ENCODE measurements at regions not wholly inside any gene's neighbourhood (a gene's known extent, or its start where the extent isn't known, plus 50 kb on each side); places are given as distances from the start of the nearest gene placed in this dataset.

- H3K9me3 ChIP-seq (replicated peaks) = no peaks in the 10 kb centered on the region
- DNase-seq = no peak
- H3K4me1 ChIP-seq = no peaks in the 10 kb centered on the region
- intact Hi-C loops (cut with micrococcal nuclease) = no loop called here
- no peaks in the 10 kb centered on the region for H3K36me3 ChIP-seq
- TF ChIP-seq, protein P1, sequence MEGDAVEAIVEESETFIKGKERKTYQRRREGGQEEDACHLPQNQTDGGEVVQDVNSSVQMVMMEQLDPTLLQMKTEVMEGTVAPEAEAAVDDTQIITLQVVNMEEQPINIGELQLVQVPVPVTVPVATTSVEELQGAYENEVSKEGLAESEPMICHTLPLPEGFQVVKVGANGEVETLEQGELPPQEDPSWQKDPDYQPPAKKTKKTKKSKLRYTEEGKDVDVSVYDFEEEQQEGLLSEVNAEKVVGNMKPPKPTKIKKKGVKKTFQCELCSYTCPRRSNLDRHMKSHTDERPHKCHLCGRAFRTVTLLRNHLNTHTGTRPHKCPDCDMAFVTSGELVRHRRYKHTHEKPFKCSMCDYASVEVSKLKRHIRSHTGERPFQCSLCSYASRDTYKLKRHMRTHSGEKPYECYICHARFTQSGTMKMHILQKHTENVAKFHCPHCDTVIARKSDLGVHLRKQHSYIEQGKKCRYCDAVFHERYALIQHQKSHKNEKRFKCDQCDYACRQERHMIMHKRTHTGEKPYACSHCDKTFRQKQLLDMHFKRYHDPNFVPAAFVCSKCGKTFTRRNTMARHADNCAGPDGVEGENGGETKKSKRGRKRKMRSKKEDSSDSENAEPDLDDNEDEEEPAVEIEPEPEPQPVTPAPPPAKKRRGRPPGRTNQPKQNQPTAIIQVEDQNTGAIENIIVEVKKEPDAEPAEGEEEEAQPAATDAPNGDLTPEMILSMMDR (IDR thresholded peaks at IDR 0.05; ENCODE audit: borderline replicate concordance) = no peak
- peaks cover 29% of the 10 kb centered on the region for H3K27me3 ChIP-seq (ENCODE audit: low read depth)
- no peak overlapping the region for H3K4me3 ChIP-seq
- no peak overlapping the region for H3K27ac ChIP-seq (replicated peaks)
Observed at GRCh38 chr15:26134812-26135211, 271.7 kb upstream of the ATP10A start.

GRCh38 chr15:26134152-26134551 lies 271.0 kb upstream of the ATP10A start:
- peaks cover 36% of the 10 kb centered on the region for H3K27me3 ChIP-seq (ENCODE audit: low read depth)
- H3K4me3 ChIP-seq = no peak overlapping the region
- no peaks in the 10 kb centered on the region for H3K9me3 ChIP-seq (replicated peaks)
- no peaks in the 10 kb centered on the region for H3K4me1 ChIP-seq
- no peak overlapping the region for H3K27ac ChIP-seq (replicated peaks)
- intact Hi-C loops (cut with micrococcal nuclease) = no loop called here
- TF ChIP-seq, protein P1 (IDR thresholded peaks at IDR 0.05; ENCODE audit: borderline replicate concordance) = no peak
- no peaks in the 10 kb centered on the region for H3K36me3 ChIP-seq
- no peak for DNase-seq

- no peak for DNase-seq
- Histone ChIP-seq H3K4me3 (no peak overlapping the region), H3K4me1 (no peaks in the 10 kb centered on the region), H3K36me3 (no peaks in the 10 kb centered on the region), H3K9me3 (replicated peaks) (no peaks in the 10 kb centered on the region), H3K27me3 (ENCODE audit: low read depth) (peaks cover 47% of the 10 kb centered on the region), H3K27ac (replicated peaks) (no peak overlapping the region)
- TF ChIP-seq, protein P1 (IDR thresholded peaks at IDR 0.05; ENCODE audit: borderline replicate concordance) = no peak
- intact Hi-C loops (cut with micrococcal nuclease) = no loop called here
Observed at GRCh38 chr15:26132811-26133210, 269.7 kb upstream of the ATP10A start.

- Histone ChIP-seq H3K27me3 (ENCODE audit: low read depth) (peaks cover 45% of the 10 kb centered on the region), H3K36me3 (no peaks in the 10 kb centered on the region), H3K4me1 (no peaks in the 10 kb centered on the region), H3K27ac (replicated peaks) (no peak overlapping the region), H3K4me3 (no peak overlapping the region), H3K9me3 (replicated peaks) (no peaks in the 10 kb centered on the region)
- intact Hi-C loops (cut with micrococcal nuclease) = no loop called here
- TF ChIP-seq, protein P1 (IDR thresholded peaks at IDR 0.05; ENCODE audit: borderline replicate concordance) = no peak
- DNase-seq = no peak
Observed at GRCh38 chr15:26129852-26130251, 266.7 kb upstream of the ATP10A start.

GRCh38 chr15:26128611-26129140 lies 265.5 kb upstream of the ATP10A start:
- no peak overlapping the region for H3K27ac ChIP-seq (replicated peaks)
- intact Hi-C loops (cut with micrococcal nuclease) = no loop called here
- H3K9me3 ChIP-seq (replicated peaks) = no peaks in the 10 kb centered on the region
- H3K4me3 ChIP-seq = no peak overlapping the region
- TF ChIP-seq, protein P1 (IDR thresholded peaks at IDR 0.05; ENCODE audit: borderline replicate concordance) = no peak
- no peaks in the 10 kb centered on the region for H3K36me3 ChIP-seq
- no peak for DNase-seq
- H3K4me1 ChIP-seq = no peaks in the 10 kb centered on the region
- peaks cover 35% of the 10 kb centered on the region for H3K27me3 ChIP-seq (ENCODE audit: low read depth)

All from left ventricle myocardium inferior (tissue), 1 donor.